GM21528 (cell line): ENCODE measurements at regions not wholly inside any gene's neighbourhood (a gene's known extent, or its start where the extent isn't known, plus 50 kb on each side); places are given as distances from the start of the nearest gene placed in this dataset.

ENCODE experiments used
- ATAC-seq: cut with Tn5 transposase; IDR thresholded peaks from one replicate; pipeline ENCODE4 v1.9.1; 2021; ENCODE audit warnings: mild to moderate bottlenecking, moderate library complexity; ENCODE audit not compliant: unreplicated experiment, low FRiP score

DNA sequence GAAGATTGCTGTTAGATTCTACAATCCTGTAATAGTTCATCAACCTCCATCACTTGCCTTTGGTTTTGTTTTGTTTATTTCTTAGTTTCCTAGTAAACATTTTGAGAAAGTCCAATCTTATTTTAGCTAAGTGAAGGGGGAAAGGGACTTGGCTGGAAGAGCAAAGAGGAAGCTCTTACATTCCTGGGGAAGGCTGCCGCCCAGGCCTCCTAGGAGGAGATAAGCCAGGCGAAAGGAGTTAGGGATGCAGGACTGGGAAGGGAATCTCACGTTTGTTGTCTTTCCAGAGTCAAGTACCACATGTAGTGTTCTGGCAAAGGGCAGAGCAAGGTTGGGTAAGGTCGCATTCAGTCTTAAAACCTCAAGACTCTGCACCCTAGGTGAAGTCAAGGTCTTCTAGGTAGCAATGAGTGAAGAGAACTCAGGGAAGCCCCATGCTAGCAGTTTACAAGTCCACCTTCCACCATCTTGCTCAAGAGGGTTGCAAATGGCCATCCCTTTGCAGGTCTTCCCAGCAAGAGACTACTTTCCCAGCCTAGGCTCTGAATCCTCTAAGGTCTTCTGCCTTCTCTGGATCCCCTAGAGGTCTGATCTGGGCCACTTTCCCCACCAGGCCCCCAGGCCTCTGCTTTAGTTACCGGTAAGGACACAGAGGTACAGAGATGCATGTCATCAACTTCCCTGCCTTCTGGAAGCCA is 320.7 kb downstream of the CYP26B1 start:
- ATAC-seq = no peak

DNA sequence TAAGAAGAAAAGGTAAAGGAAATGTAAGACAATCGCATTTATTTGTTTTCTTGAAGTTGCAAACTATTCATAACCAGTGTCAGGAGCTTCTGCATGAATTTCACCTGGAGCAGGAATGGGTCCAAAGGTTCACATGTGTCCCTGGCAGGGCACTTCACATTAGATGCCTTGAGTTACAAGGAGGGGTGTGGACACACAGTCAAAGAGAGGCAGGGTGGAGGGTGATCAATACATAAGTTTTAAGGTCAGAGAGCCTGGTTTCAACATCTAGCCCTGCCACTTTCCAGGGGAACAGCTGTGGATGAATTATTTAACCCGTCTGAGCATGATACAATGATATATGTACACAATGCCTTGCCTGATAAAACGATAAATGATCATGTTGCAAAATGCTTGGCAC is 321.4 kb downstream of the CYP26B1 start:
- no peak for ATAC-seq

DNA sequence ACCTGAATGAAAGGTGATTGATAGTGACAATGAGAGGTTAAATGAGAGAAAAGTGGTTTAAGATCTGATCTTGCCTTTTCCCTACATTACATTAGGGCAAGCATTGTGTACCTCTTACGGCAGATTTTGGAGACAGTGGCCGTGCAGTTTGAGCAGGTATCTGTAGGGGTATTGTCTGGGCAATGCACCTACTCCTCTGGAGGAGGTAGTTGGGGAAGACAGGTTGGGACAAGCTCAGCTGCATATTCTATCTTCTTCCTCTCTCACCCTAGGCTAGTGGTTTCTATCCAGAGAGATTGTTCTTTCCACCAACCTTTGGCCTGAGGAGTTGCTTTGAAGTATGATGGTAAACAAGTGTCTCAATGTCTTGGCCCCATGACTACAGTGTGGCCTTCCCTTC is 323.2 kb downstream of the CYP26B1 start:
- ATAC-seq = no peak

DNA sequence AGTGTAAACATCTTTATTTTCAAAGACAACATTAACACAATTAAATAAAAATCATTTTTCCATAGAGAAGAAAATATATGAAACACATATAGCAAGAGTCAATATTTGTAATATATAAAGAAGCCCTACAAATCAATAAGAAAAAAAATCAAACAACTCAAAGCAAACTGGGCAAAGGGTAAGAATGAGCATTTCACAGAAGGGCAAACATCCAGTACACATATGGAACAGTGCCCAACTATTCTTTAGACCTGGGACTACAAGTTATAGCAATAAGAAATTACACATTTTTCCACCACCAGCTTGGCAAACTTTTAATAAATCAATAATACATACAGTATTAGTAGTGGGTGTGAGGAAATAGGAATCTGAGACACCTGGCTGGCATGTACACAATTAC is 324.1 kb downstream of the CYP26B1 start:
- no peak for ATAC-seq

DNA sequence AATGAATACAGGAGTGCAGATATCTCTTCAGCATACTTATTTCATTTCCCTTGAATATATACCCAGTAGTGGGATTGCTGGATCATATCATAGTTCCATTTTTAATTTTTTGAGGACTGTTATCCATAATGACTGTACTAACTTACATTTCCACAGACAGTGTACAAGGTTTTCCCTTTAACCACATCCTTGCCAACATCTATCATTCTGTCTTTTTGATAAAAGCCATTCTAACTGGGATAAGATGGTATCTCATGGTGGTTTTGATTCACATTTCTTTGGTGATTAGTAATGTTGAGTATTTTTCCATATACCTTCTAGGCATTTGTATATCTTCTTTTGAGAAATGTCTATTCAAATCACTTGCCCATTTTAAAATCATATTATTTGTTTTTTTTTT is 325.2 kb downstream of the CYP26B1 start:
- ATAC-seq = no peak

DNA sequence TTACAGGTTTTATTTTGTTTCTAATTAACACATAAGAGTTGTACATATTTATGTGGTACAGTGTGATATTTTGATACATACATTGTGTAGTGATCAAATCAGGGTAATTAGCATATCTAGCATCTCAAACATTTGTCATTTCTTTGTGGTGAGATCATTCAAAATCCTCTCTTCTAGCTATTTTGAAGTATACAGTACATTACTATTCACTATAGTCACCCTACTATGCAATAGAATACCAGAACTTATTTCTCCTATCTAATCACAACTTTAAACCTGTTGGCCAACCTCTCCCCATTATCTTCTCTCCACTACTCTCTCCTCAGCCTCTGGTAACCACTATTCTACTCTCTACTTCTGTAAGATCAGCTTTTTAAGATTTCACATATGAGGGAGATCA is 325.8 kb downstream of the CYP26B1 start:
- no peak for ATAC-seq

DNA sequence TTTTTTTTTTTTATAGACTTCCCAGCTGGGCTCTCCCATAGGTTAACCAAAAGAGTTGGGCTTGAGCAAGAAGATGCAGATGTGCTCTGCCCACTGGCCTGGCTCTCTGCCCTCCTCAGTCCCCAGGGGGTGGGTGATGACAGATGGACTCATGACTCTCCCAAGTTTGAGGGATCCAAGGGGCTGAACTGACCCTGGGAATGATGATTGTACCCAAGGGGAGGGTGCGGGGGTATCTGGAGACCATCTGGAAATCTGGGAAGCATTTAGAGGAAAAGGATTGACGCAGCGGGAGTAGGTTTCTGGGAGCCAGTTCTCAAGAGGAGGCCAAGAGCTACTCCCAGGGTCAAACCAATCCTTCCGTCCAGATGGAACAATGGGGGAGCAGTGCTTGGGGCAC is 330.8 kb downstream of the CYP26B1 start:
- ATAC-seq = no peak

DNA sequence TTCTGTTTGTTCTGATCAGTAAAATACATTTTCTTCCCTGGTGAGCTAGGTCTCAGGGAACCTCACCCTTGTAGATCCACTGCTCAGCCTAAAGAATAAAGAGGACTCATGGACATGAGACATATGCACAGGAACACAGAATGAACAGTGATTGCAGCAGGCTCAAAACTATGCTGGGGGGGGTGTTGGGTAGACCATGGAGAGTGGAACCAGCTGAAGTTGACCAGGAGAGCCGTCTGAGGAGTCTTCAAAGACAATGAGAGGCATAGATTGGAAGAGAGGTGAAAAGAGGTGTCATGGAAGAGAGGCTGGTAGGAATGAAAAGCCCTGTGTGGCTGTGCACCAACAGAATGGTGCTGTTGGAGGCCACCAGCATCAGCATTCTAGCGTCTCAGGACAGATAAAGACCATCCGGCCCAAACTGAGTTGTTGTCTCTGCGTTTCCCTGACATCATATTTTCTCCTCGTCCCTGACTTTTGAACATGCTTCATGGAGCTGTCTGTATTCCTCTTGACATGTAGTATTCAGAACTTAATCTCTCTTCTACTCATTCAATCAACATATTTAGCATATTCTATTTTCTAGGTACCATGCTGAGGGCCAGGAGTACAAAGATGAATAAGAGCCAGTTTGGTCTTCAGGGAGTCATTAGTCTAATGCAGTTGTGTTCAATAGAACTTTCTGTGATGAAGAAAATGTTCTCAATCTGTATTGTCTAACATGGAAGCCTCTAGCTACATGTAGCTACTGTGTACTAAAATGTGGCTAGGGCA is 331.8 kb downstream of the CYP26B1 start:
- ATAC-seq = no peak

DNA sequence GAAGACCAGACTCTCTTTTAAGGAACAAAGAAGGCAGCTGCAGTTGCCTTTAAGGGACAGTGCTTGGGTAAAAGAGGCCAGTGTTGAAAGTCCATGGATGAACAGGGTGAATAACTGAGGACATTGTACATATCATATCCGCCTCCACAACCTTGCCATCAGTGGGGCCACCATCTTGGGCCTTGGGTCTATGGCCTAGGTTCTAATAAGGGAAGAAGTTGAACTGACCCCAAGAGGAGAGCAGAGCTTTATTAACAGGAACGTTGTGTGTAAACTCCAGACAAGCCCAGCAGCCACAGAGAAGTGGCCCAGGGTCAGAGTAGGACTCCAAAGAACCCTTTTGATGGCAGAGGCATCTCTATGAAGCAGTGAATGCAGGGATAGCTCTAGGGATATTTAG is 332.8 kb downstream of the CYP26B1 start:
- ATAC-seq = no peak

DNA sequence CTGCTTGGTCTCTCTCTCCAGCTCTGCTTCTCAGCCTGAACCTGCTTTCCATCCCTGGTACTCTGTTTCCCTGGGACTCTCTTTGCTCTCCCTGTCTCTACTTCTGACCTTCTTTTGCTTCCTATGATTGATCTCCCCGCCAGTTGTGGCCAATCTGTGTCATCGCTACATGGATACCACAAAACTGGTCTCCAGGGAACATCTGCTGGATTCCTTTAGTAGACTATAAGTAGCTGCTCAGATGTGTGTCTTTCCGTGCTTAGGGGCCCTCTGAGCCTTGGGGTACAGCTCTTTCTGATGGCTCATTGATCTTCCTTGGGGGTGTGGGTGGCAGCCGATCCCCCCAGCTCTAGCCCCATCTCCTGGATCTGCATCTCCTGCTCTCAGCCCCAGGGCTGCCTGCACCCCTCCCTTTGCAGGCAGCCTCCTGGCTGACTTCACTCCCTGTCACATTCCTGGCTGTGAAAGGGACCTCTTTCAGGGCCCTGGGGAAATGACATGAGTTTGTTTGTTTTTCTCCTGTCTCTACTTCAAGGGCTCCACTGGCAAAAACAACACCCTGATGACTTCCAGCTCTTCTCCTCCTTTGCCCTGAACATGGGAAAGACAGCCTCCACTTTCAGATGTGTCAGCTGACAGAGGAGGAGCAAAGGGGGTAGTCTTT is 333.7 kb downstream of the CYP26B1 start:
- no peak for ATAC-seq

DNA sequence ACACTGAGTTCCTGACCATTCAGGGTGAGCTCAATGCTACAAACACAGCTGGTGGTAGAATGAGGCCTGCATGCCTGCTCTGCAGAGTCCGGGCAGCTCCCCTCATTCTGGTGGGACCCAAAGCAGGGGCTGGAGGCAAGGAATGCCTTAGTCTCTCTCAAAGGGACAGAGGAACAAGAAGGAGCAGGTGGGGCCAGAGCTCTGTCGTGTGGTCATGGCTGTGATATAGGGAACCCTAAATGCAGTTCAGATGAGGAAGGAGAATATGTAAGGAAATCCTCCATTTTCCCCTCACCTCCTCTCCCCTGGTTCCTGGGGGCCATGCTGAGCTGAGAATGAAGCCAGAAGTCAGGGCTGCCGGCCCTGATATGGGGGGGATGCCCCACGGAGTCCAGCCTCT is 334.3 kb downstream of the CYP26B1 start:
- ATAC-seq = no peak

DNA sequence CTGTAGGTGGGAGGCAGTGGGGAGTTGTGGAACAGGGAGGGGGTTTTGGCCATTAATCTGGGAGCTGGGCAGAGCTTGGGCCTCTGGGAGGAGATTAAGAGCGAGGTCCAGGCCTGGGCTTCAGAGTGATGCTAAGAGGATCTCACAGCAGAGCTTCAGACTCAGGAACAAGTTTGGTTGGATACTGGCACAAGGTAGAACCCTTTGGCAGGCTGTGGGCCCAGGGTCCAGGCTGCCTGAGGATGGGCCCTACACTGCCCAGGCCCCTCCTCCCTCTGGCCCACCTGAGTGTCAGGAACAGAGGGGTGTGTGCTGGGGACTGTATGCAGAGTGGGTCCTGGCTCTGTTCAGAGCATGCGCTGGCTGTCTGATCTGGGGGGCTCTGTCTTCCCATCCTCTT is 334.9 kb downstream of the CYP26B1 start:
- ATAC-seq = no peak

DNA sequence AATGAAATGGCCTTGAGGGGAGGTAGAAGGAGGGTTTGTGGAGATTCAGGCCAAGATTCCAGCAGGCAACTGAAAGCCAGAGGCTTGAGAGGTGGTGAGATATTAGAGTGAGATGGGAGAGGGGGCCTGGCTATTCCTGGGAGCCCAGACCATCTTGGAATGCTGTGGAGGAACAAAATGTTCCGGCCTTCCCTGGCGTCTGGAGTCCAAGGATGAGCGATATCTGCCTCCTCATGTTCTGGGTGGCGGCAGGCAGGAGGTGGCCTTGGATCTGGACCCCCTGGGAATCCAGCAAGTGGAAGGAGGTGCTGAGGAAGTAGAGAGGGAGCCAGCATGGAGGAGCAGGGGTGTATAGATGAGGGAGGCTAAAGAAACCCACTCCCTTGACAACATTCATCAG is 335.9 kb downstream of the CYP26B1 start:
- ATAC-seq = no peak

DNA sequence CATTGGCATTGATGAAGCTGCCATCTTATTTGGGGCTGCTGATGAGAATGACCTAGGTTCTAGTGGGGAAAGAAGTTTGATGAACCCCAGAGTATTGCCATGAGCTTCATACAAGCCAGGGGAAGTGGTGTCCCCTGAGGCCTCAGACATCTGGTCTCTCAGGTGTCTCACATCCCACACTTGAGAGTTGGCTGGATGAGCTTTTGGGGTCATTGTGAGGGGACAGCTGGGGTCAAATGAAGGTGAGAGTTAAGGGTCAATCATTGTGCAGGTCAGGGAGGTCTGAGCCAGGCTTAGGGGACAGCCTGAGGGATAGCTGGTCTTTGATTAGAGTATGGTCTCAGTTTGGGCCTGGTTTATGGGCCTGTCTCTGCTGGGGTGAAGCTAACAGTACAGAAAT is 336.5 kb downstream of the CYP26B1 start:
- ATAC-seq = no peak

DNA sequence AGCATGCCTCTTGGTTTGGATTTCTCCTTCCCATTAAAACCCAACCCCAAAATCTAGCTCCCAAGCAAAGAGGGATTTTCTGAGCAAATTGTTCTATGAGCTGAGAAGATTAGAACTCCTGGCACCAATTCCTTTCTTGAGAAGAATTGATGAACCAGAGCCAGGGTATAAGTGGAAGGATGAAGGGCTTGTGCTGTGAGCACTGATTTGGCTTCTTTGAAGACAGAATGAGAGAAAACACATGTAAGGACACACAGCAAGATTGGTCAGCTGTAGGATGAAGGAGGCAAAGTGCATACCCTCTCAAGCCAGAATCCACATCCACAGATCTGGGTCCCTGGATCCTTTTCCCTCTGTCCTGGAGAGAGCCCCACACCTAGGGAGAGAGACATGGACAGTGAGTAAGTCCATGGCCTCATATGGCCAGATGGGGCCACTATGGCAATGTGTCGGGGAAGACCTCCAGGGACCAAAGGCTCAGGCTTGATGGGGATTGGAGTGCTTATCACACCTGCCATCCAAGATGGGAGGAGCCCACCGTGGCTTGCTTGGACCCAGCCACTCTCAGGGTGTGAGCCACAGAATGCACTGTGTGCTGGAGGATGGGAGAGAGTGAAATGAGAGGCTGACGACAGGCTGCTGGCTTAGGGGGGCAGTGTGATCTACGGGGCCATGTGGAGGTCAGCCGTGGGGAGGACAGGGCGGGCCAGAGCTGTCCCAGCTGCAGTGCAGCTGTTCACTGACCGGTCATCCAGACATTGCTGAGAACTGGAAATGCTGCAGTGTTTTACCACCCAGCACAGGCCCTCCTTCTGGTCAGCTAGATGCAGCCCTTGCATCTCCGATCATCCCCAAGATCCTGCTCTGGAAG is 339.8 kb downstream of the CYP26B1 start:
- no peak for ATAC-seq

DNA sequence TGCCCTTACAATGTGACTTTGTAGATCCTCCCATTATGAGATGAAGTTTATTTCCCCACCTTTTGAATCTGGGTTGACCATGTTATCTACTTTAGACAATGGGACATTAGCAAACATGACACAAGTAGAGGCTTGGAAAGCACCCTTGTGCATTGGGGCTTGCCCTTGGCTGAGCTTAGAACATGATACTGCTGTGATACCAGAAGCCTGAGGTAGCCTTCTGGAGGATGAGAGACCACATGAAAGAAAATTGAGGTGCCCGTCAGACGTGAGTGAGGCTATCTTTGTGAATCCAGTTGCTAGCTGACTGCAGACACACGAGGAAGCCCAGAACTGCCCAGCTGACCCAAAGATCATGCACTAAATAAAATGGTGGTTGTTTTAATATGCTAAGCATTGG is 341.2 kb downstream of the CYP26B1 start:
- no peak for ATAC-seq

DNA sequence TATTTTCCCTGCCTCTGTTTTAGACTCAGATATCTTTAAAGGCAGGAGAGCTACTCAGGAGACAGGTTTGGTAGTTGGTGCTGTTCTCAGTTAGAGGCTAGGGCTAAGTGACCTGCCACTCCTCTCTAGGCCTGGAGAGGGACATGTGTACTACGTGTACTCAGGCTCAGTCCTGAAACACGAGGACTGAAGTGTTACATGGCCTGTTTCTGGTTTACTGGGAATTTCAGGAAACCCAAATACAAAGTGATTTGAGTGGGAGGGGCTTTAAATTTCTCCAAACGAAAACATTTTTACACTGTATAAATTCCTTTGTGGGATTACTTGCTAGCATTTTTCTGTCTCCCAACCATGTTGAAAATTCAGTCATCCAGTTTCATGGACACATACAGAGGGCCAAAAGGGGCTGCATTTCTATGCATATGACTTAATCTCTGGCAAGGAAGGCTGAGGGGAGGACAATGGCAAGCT is 343.3 kb downstream of the CYP26B1 start:
- no peak for ATAC-seq

DNA sequence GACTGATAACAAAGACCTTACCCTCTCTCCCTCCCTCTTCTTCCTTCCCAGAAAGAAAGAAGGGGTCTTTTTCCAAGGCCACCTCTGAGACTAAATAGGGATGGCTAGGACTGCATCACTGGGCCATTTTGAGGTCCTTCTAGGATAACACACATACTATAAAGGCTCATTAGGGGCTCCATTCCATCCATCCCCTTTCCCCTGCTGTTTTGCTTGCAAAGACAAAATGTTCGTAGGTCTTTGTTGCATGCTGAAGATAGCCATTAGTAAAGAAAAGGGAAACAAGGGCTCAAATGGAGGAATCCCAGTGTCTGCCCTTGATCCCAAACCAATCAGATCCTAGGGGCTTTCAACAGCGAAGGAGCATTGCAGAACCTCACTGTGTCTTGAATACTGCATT is 344.3 kb downstream of the CYP26B1 start:
- ATAC-seq = no peak

DNA sequence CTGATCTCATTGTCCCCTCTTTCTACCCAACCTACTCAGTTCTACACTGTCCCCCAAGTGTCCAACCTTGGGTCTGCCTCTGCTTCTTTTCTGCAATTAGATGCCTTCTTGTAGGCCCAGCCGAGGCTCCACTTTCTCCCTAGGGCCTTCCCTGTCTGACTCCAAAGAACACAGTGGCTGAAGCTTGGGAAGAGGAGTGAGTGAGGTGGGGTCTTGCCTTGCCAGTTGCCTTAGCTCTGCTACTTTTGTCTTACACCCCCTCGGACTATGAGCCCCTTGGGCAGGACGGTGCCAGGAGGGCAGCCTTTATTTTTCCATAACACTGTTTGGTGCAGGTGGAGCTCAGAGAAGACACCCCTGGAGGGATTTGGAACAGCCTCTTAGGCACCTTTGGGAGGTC is 345.1 kb downstream of the CYP26B1 start:
- ATAC-seq = no peak

DNA sequence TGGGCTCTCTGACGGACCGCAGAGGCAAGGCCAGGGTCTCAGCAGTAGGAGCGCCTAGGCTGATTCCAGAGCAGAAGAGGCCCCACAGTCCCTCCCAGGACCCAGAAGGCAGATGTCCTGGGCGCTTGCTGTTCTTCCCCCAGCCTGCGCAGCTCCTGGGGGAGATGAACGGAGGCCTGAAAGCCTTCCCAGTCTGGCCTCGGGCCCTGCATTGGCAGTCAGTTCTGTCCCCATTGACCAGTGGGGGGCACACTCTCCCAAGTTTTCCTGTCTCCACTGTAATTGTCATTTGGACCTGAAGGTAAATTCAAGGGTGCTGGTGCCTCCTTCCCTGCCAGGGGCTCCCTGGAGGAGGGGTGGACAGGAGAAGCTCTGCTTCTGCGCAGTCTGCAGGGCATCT is 345.7 kb downstream of the CYP26B1 start:
- ATAC-seq = no peak

DNA sequence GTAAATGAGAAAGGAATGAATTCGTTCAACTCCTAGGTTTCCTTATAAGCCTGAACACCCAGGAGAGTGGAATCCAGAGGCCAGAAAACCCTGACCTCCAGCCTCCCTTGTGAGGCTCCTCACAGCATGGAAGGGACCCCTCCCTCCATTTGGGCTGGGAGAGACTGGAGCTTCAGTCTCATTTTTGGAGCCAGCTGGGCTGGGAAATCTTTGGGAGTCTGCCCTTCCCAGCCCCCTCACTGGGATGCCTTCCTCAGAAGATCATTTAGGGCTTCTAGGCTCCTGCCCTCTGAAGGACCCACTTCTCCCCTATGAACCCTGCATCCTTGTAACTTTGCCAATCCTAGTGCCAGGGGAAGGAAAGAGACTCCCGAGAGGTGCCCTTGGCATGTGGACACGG is 346.1 kb downstream of the CYP26B1 start:
- ATAC-seq = no peak
